Heart right ventricle (tissue), 16 donors: ENCODE measurements at regions not wholly inside any gene's neighbourhood (a gene's known extent, or its start where the extent isn't known, plus 50 kb on each side); places are given as distances from the start of the nearest gene placed in this dataset.

Experiments used
- ATAC-seq, 8 donors: fragments of 200-7000 bp; cut with Tn5 transposase; one replicate each; pipeline ENCODE4 v1.9.1; 2020; ENCODE audit warnings: mild to moderate bottlenecking in 8 of 8, moderate library complexity in 8 of 8, moderate number of reproducible peaks in 1 of 8
- DNase-seq, 2 donors: peaks; one replicate each; pipeline ENCODE4 v3.0.0-alpha.2; 2020
- H3K27ac ChIP-seq, 10 donors: fragments of 200-600 bp; sonication (generic) in 2 of 10; one replicate each; pipeline versions ENCODE4 v1.5.0 to v1.8.0; 2020 to 2022; ENCODE audit warnings: mild to moderate bottlenecking in 3 of 10
- H3K27me3 ChIP-seq, 7 donors: fragments of 200-600 bp; one replicate each; pipeline ENCODE4 v1.8.0; 2021 to 2022; ENCODE audit warnings: mild to moderate bottlenecking in 2 of 7
- H3K36me3 ChIP-seq, 9 donors: fragments of 200-600 bp; sonication (generic) in 1 of 9; one replicate each; pipeline versions ENCODE4 v1.5.0 to v1.8.0; 2020 to 2022; ENCODE audit warnings: mild to moderate bottlenecking in 2 of 9
- H3K4me1 ChIP-seq, 9 donors: fragments of 200-600 bp; sonication (generic) in 1 of 9; one replicate each; pipeline versions ENCODE4 v1.5.0 to v1.8.0; 2020 to 2022; ENCODE audit warnings: mild to moderate bottlenecking in 4 of 9
- H3K4me3 ChIP-seq, 10 donors: fragments of 200-600 bp; sonication (generic) in 2 of 10; one replicate each; pipeline versions ENCODE4 v1.5.0 to v1.8.0; 2020 to 2022; ENCODE audit warnings: mild to moderate bottlenecking in 7 of 10, moderate library complexity in 2 of 10
- H3K9me3 ChIP-seq, 11 donors: fragments of 200-600 bp in 10 of 11; sonication (generic) in 2 of 11; one replicate each; pipeline versions ENCODE4 v1.5.0 to v1.8.0; 2013 to 2022; ENCODE audit warnings: mild to moderate bottlenecking in 2 of 11, control low read depth in 1 of 11, moderate library complexity in 1 of 11
- CTCF ChIP-seq, 9 donors: fragments of 200-600 bp; sonication (generic) in 2 of 9; IDR thresholded peaks; one replicate each; pipeline versions ENCODE4 v1.5.0 to v1.8.0; 2021 to 2022; ENCODE audit warnings: antibody characterized with exemption in 9 of 9, mild to moderate bottlenecking in 5 of 9, moderate library complexity in 1 of 9
- WGBS, 2 donors: extraction: QIAGEN DNeasy Blood & Tissue Kit; methylation state at CpG; one replicate each; pipeline ENCODE4 v1.1.7; 2013; ENCODE audit warnings: inconsistent platforms in 1 of 2; 5-methylcytosine and 5-hydroxymethylcytosine counted together
- intact Hi-C, 10 donors: fragments of 100-400 bp; cut with DNase I; formaldehyde crosslinking; loops; one replicate each; pipeline versions ENCODE4 v1.11.1 to v1.14.2; 2022
- donor health status: Arrhythmogenic right ventricular cardiomyopathy.
- donor health status: ischemic (EF 13 %, LVEDD 7.1; RV severe dilation, severe dysfunction).
- donor health status: healthy with polysubstance abuse.
- donor health status: DM: no; HTN: yes; CAD: no.
- donor health status: DM: no; HTN: no; CAD: no.
- donor health status: ischemic (EF 25% LVEDD 6.9; RV normal size, moderate dysfunction).
- donor health status: ischemic (EF 25% LVEDD 5.7; RV mildly dilated, moderate dysfunction).
- donor health status: healthy.
- donor health status: DM: yes; HTN: yes; CAD: no.
- donor health status: Ischemic cardiomyopathy.
- donor health status: ischemic (EF 35%, LVEDD 5.7; RV mildly dilated, moderate dysfunction).
- donor health status: nonischemic (EF 11% LVEDD 7.7; RV severe dilation, severe dysfunction).
- donor health status: DM: yes; HTN: yes; CAD: no.
- donor health status: PGD.
- donor health status: ischemic (EF 29% LVEDD 5.4; RV normal size, mild dysfunction).
- donor health status: nonischemic (EF 23%, LVEDD 6.1; RV moderate dilation, normal function).

DNA sequence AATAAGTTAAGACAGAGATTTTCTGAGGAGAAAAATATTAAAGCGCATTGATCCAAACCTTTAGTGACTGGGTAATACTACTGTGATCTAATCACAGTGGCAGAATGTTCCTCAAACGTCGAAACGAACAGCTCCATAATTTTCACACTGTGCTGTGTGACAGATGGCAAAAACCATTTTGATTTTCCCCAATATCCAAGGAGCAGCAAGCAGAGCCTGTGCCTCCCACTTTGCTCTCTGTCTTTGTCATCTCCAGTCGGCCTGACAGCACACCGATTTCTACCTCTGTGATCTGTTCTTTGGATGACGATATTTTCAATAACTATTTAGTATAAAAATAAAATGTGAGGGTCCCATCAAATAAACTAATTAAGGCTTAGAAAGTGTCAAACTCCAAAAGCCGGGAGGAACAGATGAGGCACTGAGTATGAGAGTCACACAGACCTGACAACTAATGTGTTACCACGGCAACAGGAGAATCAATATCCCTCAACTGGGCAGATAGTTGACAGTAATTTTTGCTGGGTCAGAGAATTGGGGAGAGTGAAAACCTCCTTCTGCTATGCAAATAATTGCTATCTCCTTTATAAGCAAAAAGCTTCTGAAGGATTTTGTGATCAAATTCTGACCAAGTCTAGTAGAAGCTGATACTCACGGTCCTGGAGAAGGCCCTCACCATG, 489.1 kb upstream of the CFAP20DC start:
- WGBS, 2 donors: 81 to 88% methylated on average over 10 of the region's 10 CpGs
- H3K4me1 ChIP-seq: peaks cover 0 to 24% (median 8%) of the 10 kb centered on the region in 9 donors
- intact Hi-C loops: no loop called here

DNA sequence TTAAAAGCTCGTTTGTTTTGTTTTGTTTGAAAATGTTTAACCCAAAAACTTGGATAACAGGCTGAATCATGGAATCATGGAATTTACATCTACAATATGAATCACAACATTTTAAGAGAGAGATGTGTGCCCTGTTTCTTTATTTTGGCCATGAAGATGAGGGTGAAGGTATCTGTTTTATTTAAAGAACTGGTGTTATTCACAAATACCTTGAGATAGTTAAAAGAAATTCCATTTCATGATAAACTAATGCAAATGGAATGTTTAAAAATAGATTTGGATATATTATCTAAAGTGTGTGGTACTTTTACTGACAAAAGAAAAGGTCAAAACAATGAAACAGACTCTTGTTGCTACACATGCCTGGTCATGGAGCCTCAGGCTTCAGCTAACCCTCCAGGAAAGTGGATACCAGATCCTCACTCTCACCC, 486.0 kb upstream of the CFAP20DC start:
- no peaks in the 10 kb centered on the region for H3K27me3 ChIP-seq
- H3K4me1 ChIP-seq: peaks cover 0 to 25% (median 4%) of the 10 kb centered on the region in 9 donors
- intact Hi-C loops: no loop called here
- H3K36me3 ChIP-seq: no peaks in the 10 kb centered on the region
- ATAC-seq (peak in 5 of 8 donors; percentile 33 to 82 (median 73)), DNase-seq (no peak)
- H3K27ac ChIP-seq: peak overlapping the region in 5 of 10 donors; percentile 46 to 73 (median 59)
- TF ChIP-seq CTCF (IDR thresholded peaks at IDR 0.05): no peak
- WGBS, 2 donors: 9 to 25% methylated on average over 1 of the region's 1 CpG
- no peaks in the 10 kb centered on the region for H3K9me3 ChIP-seq
- H3K4me3 ChIP-seq: no peak overlapping the region

More for the DNA sequence above, 489.1 kb upstream of the CFAP20DC start:
- Histone ChIP-seq H3K9me3 (no peaks in the 10 kb centered on the region), H3K36me3 (no peaks in the 10 kb centered on the region), H3K4me3 (no peak overlapping the region), H3K27me3 (no peaks in the 10 kb centered on the region), H3K27ac (no peak overlapping the region)
- DNase-seq (no peak), ATAC-seq (no peak)
- no peak for TF ChIP-seq CTCF (IDR thresholded peaks at IDR 0.05)

DNA sequence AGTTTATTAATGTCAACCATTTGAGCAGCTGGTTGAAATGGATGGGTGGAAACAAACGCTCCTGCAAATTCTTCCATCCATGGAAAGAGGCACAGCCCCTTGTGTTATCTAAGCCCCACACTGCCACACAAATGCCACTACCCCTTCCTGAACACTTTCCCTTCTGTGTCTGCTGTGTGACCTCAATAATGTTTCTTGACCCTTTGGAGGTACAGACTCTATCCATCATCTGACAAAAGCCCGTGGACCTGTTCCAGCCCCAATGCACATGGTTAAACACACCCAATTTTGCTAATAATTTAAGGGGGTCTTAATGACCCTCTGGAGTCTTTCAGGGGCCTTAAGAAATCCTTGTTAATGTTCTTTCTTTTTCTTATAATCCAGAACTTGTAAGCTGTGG, 482.2 kb upstream of the CFAP20DC start:
- no peaks in the 10 kb centered on the region for H3K27me3 ChIP-seq
- ATAC-seq (no peak), DNase-seq (no peak)
- H3K9me3 ChIP-seq: no peaks in the 10 kb centered on the region
- H3K36me3 ChIP-seq: no peaks in the 10 kb centered on the region
- H3K4me1 ChIP-seq: peaks cover 0 to 22% (median 4%) of the 10 kb centered on the region in 9 donors
- no peak overlapping the region for H3K27ac ChIP-seq
- WGBS, 2 donors: 58 to 77% methylated on average over 2 of the region's 2 CpGs
- intact Hi-C loops: no loop called here
- no peak for TF ChIP-seq CTCF (IDR thresholded peaks at IDR 0.05)
- H3K4me3 ChIP-seq: no peak overlapping the region

GRCh38 chr3:59531066-59531745, 481.4 kb upstream of the CFAP20DC start:
- Histone ChIP-seq H3K4me3 (no peak overlapping the region), H3K9me3 (no peaks in the 10 kb centered on the region), H3K36me3 (no peaks in the 10 kb centered on the region), H3K4me1 (peaks cover 0 to 15% (median 3%) of the 10 kb centered on the region in 9 donors), H3K27me3 (no peaks in the 10 kb centered on the region), H3K27ac (no peak overlapping the region)
- intact Hi-C loops: no loop called here
- ATAC-seq: no peak
- no peak for TF ChIP-seq CTCF (IDR thresholded peaks at IDR 0.05)
- no peak for DNase-seq
- WGBS, 2 donors: 38 to 42% methylated on average over 3 of the region's 3 CpGs
